ENCODE measurements at regions not wholly inside any gene's neighbourhood (a gene's known extent, or its start where the extent isn't known, plus 50 kb on each side); places are given as distances from the start of the nearest gene placed in this dataset.

DNA sequence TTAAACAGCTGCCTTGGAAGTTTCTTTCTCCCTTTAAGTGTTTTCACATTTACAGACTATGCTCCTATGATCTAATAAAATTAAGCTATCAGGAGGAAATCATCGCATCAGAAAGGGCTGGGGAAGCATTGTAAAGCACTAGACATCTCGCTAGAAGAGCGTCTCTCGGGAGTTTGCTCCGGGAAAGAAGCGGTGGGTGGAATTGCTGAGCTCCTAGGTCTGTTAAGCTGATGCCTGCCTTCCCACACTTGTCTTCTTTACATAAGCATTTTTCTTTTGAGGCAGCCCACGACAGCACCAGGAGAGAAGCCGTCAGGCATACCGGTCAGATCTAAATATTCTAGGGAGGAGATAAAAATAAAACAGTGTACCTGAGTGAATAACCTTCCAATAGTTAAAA is 541.7 kb upstream of the TUSC1 start:
- TF ChIP-seq, protein P1, sequence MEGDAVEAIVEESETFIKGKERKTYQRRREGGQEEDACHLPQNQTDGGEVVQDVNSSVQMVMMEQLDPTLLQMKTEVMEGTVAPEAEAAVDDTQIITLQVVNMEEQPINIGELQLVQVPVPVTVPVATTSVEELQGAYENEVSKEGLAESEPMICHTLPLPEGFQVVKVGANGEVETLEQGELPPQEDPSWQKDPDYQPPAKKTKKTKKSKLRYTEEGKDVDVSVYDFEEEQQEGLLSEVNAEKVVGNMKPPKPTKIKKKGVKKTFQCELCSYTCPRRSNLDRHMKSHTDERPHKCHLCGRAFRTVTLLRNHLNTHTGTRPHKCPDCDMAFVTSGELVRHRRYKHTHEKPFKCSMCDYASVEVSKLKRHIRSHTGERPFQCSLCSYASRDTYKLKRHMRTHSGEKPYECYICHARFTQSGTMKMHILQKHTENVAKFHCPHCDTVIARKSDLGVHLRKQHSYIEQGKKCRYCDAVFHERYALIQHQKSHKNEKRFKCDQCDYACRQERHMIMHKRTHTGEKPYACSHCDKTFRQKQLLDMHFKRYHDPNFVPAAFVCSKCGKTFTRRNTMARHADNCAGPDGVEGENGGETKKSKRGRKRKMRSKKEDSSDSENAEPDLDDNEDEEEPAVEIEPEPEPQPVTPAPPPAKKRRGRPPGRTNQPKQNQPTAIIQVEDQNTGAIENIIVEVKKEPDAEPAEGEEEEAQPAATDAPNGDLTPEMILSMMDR (tag by site-specific recombination; IDR thresholded peaks at IDR 0.05) = no peak
- no peak for TF ChIP-seq ZNF514 (tag by site-specific recombination; IDR thresholded peaks at IDR 0.05)
- no peak for TF ChIP-seq ZNF768 (tag by site-specific recombination; IDR thresholded peaks at IDR 0.05)
- TF ChIP-seq ZNF155 (tag by site-specific recombination; IDR thresholded peaks at IDR 0.05) = no peak

All from HEK293 (cell line).